ENCODE measurements at regions not wholly inside any gene's neighbourhood (a gene's known extent, or its start where the extent isn't known, plus 50 kb on each side); places are given as distances from the start of the nearest gene placed in this dataset.

DNA sequence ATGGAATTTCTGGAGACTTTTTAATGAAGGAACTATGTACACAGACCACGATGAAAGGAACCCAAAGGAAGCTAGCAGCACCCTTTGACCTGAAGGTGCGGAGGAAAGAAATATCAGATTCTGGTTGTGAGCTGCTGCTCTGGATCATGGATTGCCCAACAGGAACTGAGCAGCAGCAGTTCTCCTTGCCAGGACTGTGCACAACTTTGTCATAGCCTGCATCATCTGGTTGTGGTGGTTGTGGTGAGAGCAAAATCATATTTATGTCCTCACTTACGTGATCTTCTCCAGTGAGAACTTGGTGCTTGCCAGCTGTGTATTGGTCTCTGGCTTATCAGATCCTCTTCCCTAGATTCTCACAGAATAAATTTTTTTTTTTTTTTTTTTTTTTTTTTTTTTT, 70.7 kb upstream of the LPAR1 start:
- Histone ChIP-seq H2BK15ac (ENCODE audit: low read depth, poor library complexity, severe bottlenecking) (no peak overlapping the region), H3K14ac (ENCODE audit: low read length in 2 of 2) (no peak overlapping the region), H3K27ac (ENCODE audit: low read length, poor library complexity, severe bottlenecking) (no peak overlapping the region), H2AK5ac (ENCODE audit: low read length, severe bottlenecking) (no peak overlapping the region), H3K18ac (ENCODE audit: low read depth in 1 of 2, low read length in 2 of 2) (no peak overlapping the region), H3K27me3 (ENCODE audit: control insufficient read depth in 1 of 2, insufficient read depth in 1 of 2, low read length in 2 of 2) (no peaks in the 10 kb centered on the region), H4K91ac (ENCODE audit: low read length) (no peak overlapping the region), H3K4ac (ENCODE audit: low read depth in 1 of 2, low read length in 2 of 2) (no peak overlapping the region), H2BK120ac (ENCODE audit: low read depth, low read length) (no peak overlapping the region), H2AFZ (ENCODE audit: low read depth, low read length) (no peak overlapping the region), H3K79me1 (replicated peaks; ENCODE audit: low read length, poor library complexity, severe bottlenecking) (no peaks in the 10 kb centered on the region), H3K23ac (ENCODE audit: low read length in 2 of 2) (no peak overlapping the region), H3K4me1 (ENCODE audit: control insufficient read depth, insufficient read depth, low read depth, low read length) (no peaks in the 10 kb centered on the region), H3K9me3 (ENCODE audit: control insufficient read depth, low read length) (no peaks in the 10 kb centered on the region), H2BK12ac (ENCODE audit: low read length in 2 of 2) (no peak overlapping the region), H3K36me3 (ENCODE audit: control insufficient read depth in 1 of 2, insufficient read depth in 2 of 2, low read depth in 1 of 2, low read length in 2 of 2) (no peaks in the 10 kb centered on the region), H3K4me3 (ENCODE audit: insufficient read depth in 1 of 2, low read depth in 1 of 2, low read length in 2 of 2) (no peak overlapping the region), H3K9ac (ENCODE audit: low read length) (peak overlapping the region; percentile 50), H4K8ac (ENCODE audit: low read length) (no peak overlapping the region), H2BK5ac (ENCODE audit: low read depth, low read length, poor library complexity, severe bottlenecking) (no peak overlapping the region), H3K4me2 (ENCODE audit: low read length, poor library complexity, severe bottlenecking) (no peak overlapping the region)
- DNase-seq, result peak; percentile 39
- WGBS, result 93% methylated on average over 2 of the region's 3 CpGs

DNA sequence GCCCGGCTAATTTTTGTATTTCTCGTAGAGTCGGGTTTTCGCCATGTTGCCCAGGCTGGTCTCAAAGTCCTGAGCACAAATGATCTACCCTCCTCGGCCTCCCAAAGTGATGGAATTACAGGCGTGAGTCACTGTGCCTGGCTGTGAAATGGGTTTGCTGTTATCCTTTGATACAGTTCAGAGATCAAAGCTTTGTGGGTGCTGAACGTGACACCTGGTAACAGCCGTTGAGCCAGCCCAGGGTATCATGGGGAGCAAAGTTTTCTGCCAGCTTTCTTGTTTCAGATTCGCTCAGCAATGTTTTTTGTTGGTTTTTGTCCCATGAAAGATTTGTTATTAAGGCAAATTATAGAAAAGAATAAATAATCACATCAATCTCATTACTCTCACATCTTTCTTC, 68.9 kb upstream of the LPAR1 start:
- 89% methylated on average over 8 of the region's 9 CpGs for WGBS
- no peak overlapping the region for H2AFZ ChIP-seq (ENCODE audit: low read depth, low read length)
- H3K27me3 ChIP-seq (ENCODE audit: control insufficient read depth in 1 of 2, insufficient read depth in 1 of 2, low read length in 2 of 2), result no peaks in the 10 kb centered on the region
- H3K14ac ChIP-seq (ENCODE audit: low read length in 2 of 2), result no peak overlapping the region
- H3K4me3 ChIP-seq (ENCODE audit: insufficient read depth in 1 of 2, low read depth in 1 of 2, low read length in 2 of 2), result no peak overlapping the region
- H3K4me1 ChIP-seq (ENCODE audit: control insufficient read depth, insufficient read depth, low read depth, low read length), result no peaks in the 10 kb centered on the region
- no peak overlapping the region for H3K9ac ChIP-seq (ENCODE audit: low read length)
- H2BK12ac ChIP-seq (ENCODE audit: low read length in 2 of 2), result peak overlapping the region in 1 of 2 experiments; percentile 42
- no peak overlapping the region for H4K8ac ChIP-seq (ENCODE audit: low read length)
- no peak overlapping the region for H3K4ac ChIP-seq (ENCODE audit: low read depth in 1 of 2, low read length in 2 of 2)
- H3K79me1 ChIP-seq (replicated peaks; ENCODE audit: low read length, poor library complexity, severe bottlenecking), result no peaks in the 10 kb centered on the region
- no peaks in the 10 kb centered on the region for H3K36me3 ChIP-seq (ENCODE audit: control insufficient read depth in 1 of 2, insufficient read depth in 2 of 2, low read depth in 1 of 2, low read length in 2 of 2)
- H3K23ac ChIP-seq (ENCODE audit: low read length in 2 of 2), result no peak overlapping the region
- no peak overlapping the region for H2AK5ac ChIP-seq (ENCODE audit: low read length, severe bottlenecking)
- no peak overlapping the region for H4K91ac ChIP-seq (ENCODE audit: low read length)
- H3K4me2 ChIP-seq (ENCODE audit: low read length, poor library complexity, severe bottlenecking), result no peak overlapping the region
- H3K9me3 ChIP-seq (ENCODE audit: control insufficient read depth, low read length), result no peaks in the 10 kb centered on the region
- no peak for DNase-seq
- no peak overlapping the region for H2BK5ac ChIP-seq (ENCODE audit: low read depth, low read length, poor library complexity, severe bottlenecking)
- no peak overlapping the region for H2BK120ac ChIP-seq (ENCODE audit: low read depth, low read length)
- H3K27ac ChIP-seq (ENCODE audit: low read length, poor library complexity, severe bottlenecking), result no peak overlapping the region
- no peak overlapping the region for H2BK15ac ChIP-seq (ENCODE audit: low read depth, poor library complexity, severe bottlenecking)
- H3K18ac ChIP-seq (ENCODE audit: low read depth in 1 of 2, low read length in 2 of 2), result no peak overlapping the region

DNA sequence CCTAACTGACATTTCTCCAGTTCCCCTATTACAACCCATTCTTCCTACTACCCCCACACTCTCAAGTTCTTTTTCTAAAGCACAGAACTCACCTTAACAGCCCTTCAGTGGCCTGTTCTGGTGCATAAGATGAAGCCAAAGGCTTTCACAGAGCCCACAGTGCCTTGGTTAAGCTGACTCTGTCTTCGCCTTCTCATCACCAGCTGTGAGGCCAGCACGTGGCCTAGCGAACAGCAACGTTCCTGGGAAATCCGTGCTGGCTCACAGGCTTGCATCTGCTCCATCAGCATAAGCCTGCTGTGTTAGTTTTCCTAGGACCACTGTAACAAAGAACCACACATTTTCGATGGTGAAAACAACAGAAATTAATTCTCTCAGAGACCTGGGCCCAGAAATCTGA, 67.9 kb upstream of the LPAR1 start:
- Histone ChIP-seq H3K4me2 (ENCODE audit: low read length, poor library complexity, severe bottlenecking) (no peak overlapping the region), H3K23ac (ENCODE audit: low read length in 2 of 2) (no peak overlapping the region), H2BK12ac (ENCODE audit: low read length in 2 of 2) (no peak overlapping the region), H3K4me1 (ENCODE audit: control insufficient read depth, insufficient read depth, low read depth, low read length) (no peaks in the 10 kb centered on the region), H2AK5ac (ENCODE audit: low read length, severe bottlenecking) (no peak overlapping the region), H3K9ac (ENCODE audit: low read length) (no peak overlapping the region), H3K4me3 (ENCODE audit: insufficient read depth in 1 of 2, low read depth in 1 of 2, low read length in 2 of 2) (no peak overlapping the region), H2BK15ac (ENCODE audit: low read depth, poor library complexity, severe bottlenecking) (no peak overlapping the region), H3K27me3 (ENCODE audit: control insufficient read depth in 1 of 2, insufficient read depth in 1 of 2, low read length in 2 of 2) (no peaks in the 10 kb centered on the region), H2AFZ (ENCODE audit: low read depth, low read length) (no peak overlapping the region), H3K27ac (ENCODE audit: low read length, poor library complexity, severe bottlenecking) (no peak overlapping the region), H4K8ac (ENCODE audit: low read length) (no peak overlapping the region), H3K36me3 (ENCODE audit: control insufficient read depth in 1 of 2, insufficient read depth in 2 of 2, low read depth in 1 of 2, low read length in 2 of 2) (no peaks in the 10 kb centered on the region), H3K79me1 (replicated peaks; ENCODE audit: low read length, poor library complexity, severe bottlenecking) (no peaks in the 10 kb centered on the region), H2BK5ac (ENCODE audit: low read depth, low read length, poor library complexity, severe bottlenecking) (no peak overlapping the region), H3K9me3 (ENCODE audit: control insufficient read depth, low read length) (no peaks in the 10 kb centered on the region), H3K18ac (ENCODE audit: low read depth in 1 of 2, low read length in 2 of 2) (no peak overlapping the region), H3K4ac (ENCODE audit: low read depth in 1 of 2, low read length in 2 of 2) (no peak overlapping the region), H3K14ac (ENCODE audit: low read length in 2 of 2) (no peak overlapping the region), H4K91ac (ENCODE audit: low read length) (no peak overlapping the region), H2BK120ac (ENCODE audit: low read depth, low read length) (no peak overlapping the region)
- 79% methylated on average over 6 of the region's 6 CpGs for WGBS
- DNase-seq, result no peak

DNA sequence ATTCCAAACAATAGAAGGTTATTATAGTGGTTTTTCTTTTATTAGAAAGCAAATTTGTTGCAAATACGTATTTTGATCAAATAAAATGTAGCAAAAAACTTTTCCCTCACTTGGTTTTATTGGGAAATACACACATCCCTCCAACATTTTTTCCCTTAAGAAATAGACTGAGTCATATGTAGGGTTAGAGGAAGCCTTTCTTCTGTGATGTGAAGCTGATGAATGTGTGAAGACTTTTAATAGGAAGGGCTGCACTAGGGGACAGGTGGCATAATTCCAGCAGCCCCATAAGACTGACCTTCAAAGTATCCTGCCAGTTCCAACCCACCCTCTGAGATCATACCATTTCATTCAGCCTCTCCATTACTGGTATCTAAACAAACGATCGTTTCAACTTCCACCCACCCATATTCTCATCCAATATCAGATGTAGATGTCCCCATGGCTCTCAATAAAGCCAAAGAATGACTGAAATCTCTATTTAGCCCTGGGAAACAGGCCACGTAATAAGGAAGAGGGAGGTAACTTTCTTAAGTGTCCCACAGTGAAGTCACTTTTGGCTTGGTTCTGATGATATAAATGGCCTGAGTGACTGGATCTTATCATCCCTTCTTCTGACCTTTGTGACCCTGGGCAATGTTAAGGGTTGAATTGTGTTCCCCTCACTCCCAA, 64.7 kb upstream of the LPAR1 start:
- Histone ChIP-seq H2BK120ac (ENCODE audit: low read depth, low read length) (no peak overlapping the region), H4K8ac (ENCODE audit: low read length) (no peak overlapping the region), H3K14ac (ENCODE audit: low read length in 2 of 2) (no peak overlapping the region), H2AFZ (ENCODE audit: low read depth, low read length) (no peak overlapping the region), H3K27ac (ENCODE audit: low read length, poor library complexity, severe bottlenecking) (no peak overlapping the region), H3K4me3 (ENCODE audit: insufficient read depth in 1 of 2, low read depth in 1 of 2, low read length in 2 of 2) (no peak overlapping the region), H4K91ac (ENCODE audit: low read length) (no peak overlapping the region), H3K27me3 (ENCODE audit: control insufficient read depth in 1 of 2, insufficient read depth in 1 of 2, low read length in 2 of 2) (no peaks in the 10 kb centered on the region), H2BK12ac (ENCODE audit: low read length in 2 of 2) (no peak overlapping the region), H3K4ac (ENCODE audit: low read depth in 1 of 2, low read length in 2 of 2) (no peak overlapping the region), H3K18ac (ENCODE audit: low read depth in 1 of 2, low read length in 2 of 2) (no peak overlapping the region), H3K79me1 (replicated peaks; ENCODE audit: low read length, poor library complexity, severe bottlenecking) (no peaks in the 10 kb centered on the region), H3K23ac (ENCODE audit: low read length in 2 of 2) (no peak overlapping the region), H3K9me3 (ENCODE audit: control insufficient read depth, low read length) (no peaks in the 10 kb centered on the region), H3K36me3 (ENCODE audit: control insufficient read depth in 1 of 2, insufficient read depth in 2 of 2, low read depth in 1 of 2, low read length in 2 of 2) (no peaks in the 10 kb centered on the region), H3K9ac (ENCODE audit: low read length) (peak overlapping the region; percentile 20), H3K4me2 (ENCODE audit: low read length, poor library complexity, severe bottlenecking) (no peak overlapping the region), H2BK5ac (ENCODE audit: low read depth, low read length, poor library complexity, severe bottlenecking) (no peak overlapping the region), H2BK15ac (ENCODE audit: low read depth, poor library complexity, severe bottlenecking) (no peak overlapping the region), H3K4me1 (ENCODE audit: control insufficient read depth, insufficient read depth, low read depth, low read length) (no peaks in the 10 kb centered on the region), H2AK5ac (ENCODE audit: low read length, severe bottlenecking) (no peak overlapping the region)
- DNase-seq, result peak; percentile 8
- 74% methylated on average over 3 of the region's 4 CpGs for WGBS
